K562 (cell line): ENCODE measurements at regions not wholly inside any gene's neighbourhood (a gene's known extent, or its start where the extent isn't known, plus 50 kb on each side); places are given as distances from the start of the nearest gene placed in this dataset.

Source experiments
- ATAC-seq: fragments of 200-7000 bp; cut with Tn5 transposase; 3 replicates; pipeline ENCODE4 v1.9.1; 2020; ENCODE audit warnings: moderate library complexity
- BruUV-seq: library from RNA; stranded (reverse); fragments of 400-500 nt; replicated peaks from 2 replicates; lab custom pipeline; 2021; lab: Mats Ljungman, UMichigan
- CTCF ChIA-PET: fragments of 300-600 bp; formaldehyde crosslinking; extraction: SDS; loops from one replicate; lab custom pipeline; 2021; ENCODE audit warnings: low intra/inter-chr PET ratio; lab: Yijun Ruan, JAX
- POLR2A ChIA-PET: fragments of 300-600, 350-650 bp; sonication (Branson Sonifier 250); formaldehyde crosslinking; extraction: SDS; loops from one replicate; lab custom pipeline; 2021; ENCODE audit warnings: antibody characterized with exemption, inconsistent platforms; lab: Yijun Ruan, JAX
- DNase-seq, 4 experiments: peaks; one replicate each; pipeline versions ENCODE4 v3.0.0 to v3.0.0-alpha.2; 2011 to 2018; ENCODE audit warnings: low spot score in 3 of 4, mixed read lengths in 3 of 4; ENCODE audit errors: extremely low read depth in 1 of 4
- FAIRE-seq: peaks from 2 replicates; lab custom pipeline; 2011; peaks lifted over from hg19 to GRCh38; lab: Jason Lieb, UNC
- H2AFZ ChIP-seq: 2 replicates; pipeline ENCODE4 v1.6.0; 2011; ENCODE audit warnings: low read depth, low read length, control low read depth, inconsistent platforms
- H3K27ac ChIP-seq: fragments of 200-600 bp; 3 replicates; pipeline ENCODE4 v1.8.0; 2011; ENCODE audit warnings: low read depth, mild to moderate bottlenecking, control low read depth, inconsistent platforms, low read length, moderate library complexity, mixed read lengths; ENCODE audit errors: extremely low read depth
- H3K27me3 ChIP-seq, 2 experiments: fragments of 300-600 bp in 1 of 2; 2 replicates in 1 of 2; 3 replicates in 1 of 2; pipeline versions ENCODE4 v1.6.0 to v1.8.0; 2011; ENCODE audit warnings: inconsistent platforms in 2 of 2, low read length in 2 of 2, mild to moderate bottlenecking in 1 of 2, mixed read lengths in 1 of 2, moderate library complexity in 1 of 2; ENCODE audit not compliant: control insufficient read depth in 2 of 2, insufficient read depth in 2 of 2
- H3K36me3 ChIP-seq: fragments of 300-600 bp; 3 replicates; pipeline ENCODE4 v1.8.0; 2011; ENCODE audit warnings: mild to moderate bottlenecking, low read length, inconsistent platforms; ENCODE audit not compliant: control insufficient read depth, insufficient read depth
- H3K4me1 ChIP-seq, 2 experiments: fragments of 200-600 bp in 1 of 2; replicated peaks in 1 of 2; 2 replicates in 1 of 2; 3 replicates in 1 of 2; pipeline versions ENCODE4 v1.5.1 to v1.8.0; 2011; ENCODE audit warnings: inconsistent platforms in 2 of 2, low read length in 2 of 2, mild to moderate bottlenecking in 1 of 2, mixed read lengths in 1 of 2, moderate library complexity in 1 of 2; ENCODE audit not compliant: control insufficient read depth in 2 of 2, insufficient read depth in 2 of 2
- H3K4me2 ChIP-seq: 2 replicates; pipeline ENCODE4 v1.6.1; 2011; ENCODE audit warnings: low read length, control low read depth, inconsistent platforms, mixed read lengths; ENCODE audit not compliant: insufficient read depth
- H3K4me3 ChIP-seq: fragments of 200-600 bp; sonication (generic), shearing (Covaris generic); 2 replicates; pipeline ENCODE4 v1.5.1; 2016; ENCODE audit warnings: control low read depth, inconsistent platforms
- H3K79me2 ChIP-seq: fragments of 200-600 bp; 3 replicates; pipeline ENCODE4 v1.8.0; 2011; ENCODE audit warnings: low read length, inconsistent platforms; ENCODE audit not compliant: control insufficient read depth, insufficient read depth
- H3K9ac ChIP-seq, 2 experiments: 2 replicates each; pipeline versions ENCODE4 v1.6.0 to v1.6.1; 2011; ENCODE audit warnings: low read depth in 2 of 2, low read length in 2 of 2, control low read depth in 1 of 2, inconsistent platforms in 1 of 2, mild to moderate bottlenecking in 1 of 2, mixed read lengths in 1 of 2; ENCODE audit not compliant: insufficient read depth in 1 of 2
- H3K9me1 ChIP-seq: one replicate; pipeline ENCODE4 v1.6.0; 2011; ENCODE audit warnings: inconsistent platforms, mild to moderate bottlenecking, low read length, moderate library complexity; ENCODE audit not compliant: control insufficient read depth, insufficient read depth
- H3K9me3 ChIP-seq: replicated peaks from 2 replicates; pipeline ENCODE4 v1.5.1; 2011; ENCODE audit warnings: low read depth, low read length, inconsistent platforms; ENCODE audit not compliant: control insufficient read depth, insufficient read depth
- H4K20me1 ChIP-seq: replicated peaks from 2 replicates; pipeline ENCODE4 v1.6.1; 2011; ENCODE audit warnings: low read length, inconsistent platforms, mixed read lengths; ENCODE audit not compliant: control insufficient read depth, insufficient read depth
- ARHGAP35 ChIP-seq: fragments of 450-650 bp; IDR thresholded peaks from 2 replicates; pipeline ENCODE4 v1.6.1; 2018; ENCODE audit not compliant: partially characterized antibody
- HDAC1 ChIP-seq, 2 experiments: fragments of 450-650 bp; IDR thresholded peaks; 2 replicates each; pipeline ENCODE4 v1.6.1; 2016 to 2017; ENCODE audit warnings: inconsistent platforms in 1 of 2, mild to moderate bottlenecking in 1 of 2, moderate library complexity in 1 of 2
- KAT8 ChIP-seq: fragments of 450-650 bp; IDR thresholded peaks from 2 replicates; pipeline ENCODE4 v1.6.1; 2016; ENCODE audit warnings: low read depth, mild to moderate bottlenecking
- KLF13 ChIP-seq: fragments of 450-650 bp; IDR thresholded peaks from 2 replicates; pipeline ENCODE4 v1.6.1; 2016; ENCODE audit warnings: missing genetic modification characterization, low read depth, mild to moderate bottlenecking, missing compliant biosample characterization, moderate library complexity, borderline replicate concordance
- NR2C1 ChIP-seq, 2 experiments: fragments of 450-650 bp; IDR thresholded peaks; 2 replicates each; pipeline ENCODE4 v1.6.1; 2017; ENCODE audit warnings: mild to moderate bottlenecking in 2 of 2, antibody characterized with exemption in 1 of 2, inconsistent platforms in 1 of 2, missing compliant biosample characterization in 1 of 2, missing genetic modification characterization in 1 of 2
- RAD21 ChIP-seq, 2 experiments: fragments of 250-450 bp in 1 of 2; fragments of 450-650 bp in 1 of 2; sonication (Bioruptor Pico) in 1 of 2; formaldehyde crosslinking in 1 of 2; IDR thresholded peaks in 1 of 2; conservative IDR thresholded peaks in 1 of 2; 2 replicates each; pipeline versions ENCODE4 v1.4.0 to v1.8.0; 2020 to 2022; ENCODE audit warnings: mild to moderate bottlenecking in 2 of 2, moderate library complexity in 1 of 2
- ZNF263 ChIP-seq: sonication (generic); formaldehyde crosslinking; IDR thresholded peaks from 2 replicates; pipeline ENCODE4 v1.8.0; 2022; ENCODE audit warnings: mild to moderate bottlenecking, missing genetic modification reagents, borderline replicate concordance
- WGBS: fragments of 100-300 bp; shearing (Covaris generic); methylation state at CpG from one replicate; pipeline ENCODE4 v1.1.6; 2016; ENCODE audit warnings: low coverage, mixed read lengths; ENCODE audit not compliant: insufficient coverage; ENCODE audit errors: missing lambda C conversion rate; 5-methylcytosine and 5-hydroxymethylcytosine counted together
- in situ Hi-C: fragments of 300-500 bp; cut with MboI; formaldehyde crosslinking; loops from 4 replicates; pipeline ENCODE4 v1.15.0; 2018; ENCODE audit warnings: inconsistent platforms, mixed read lengths
- intact Hi-C: fragments of 100-400 bp; cut with micrococcal nuclease; formaldehyde crosslinking; loops from 2 replicates; pipeline ENCODE4 v1.14.2; 2022
- TF ChIP-seq, protein P1 (sequence below): fragments of 450-650 bp; IDR thresholded peaks from 2 replicates; pipeline ENCODE4 v1.6.1; 2017; ENCODE audit warnings: antibody characterized with exemption
- TF ChIP-seq, protein P2 (sequence below): sonication (generic); formaldehyde crosslinking; IDR thresholded peaks from 2 replicates; pipeline ENCODE4 v1.8.0; 2023; ENCODE audit warnings: missing genetic modification reagents, mild to moderate bottlenecking, borderline replicate concordance

DNA sequence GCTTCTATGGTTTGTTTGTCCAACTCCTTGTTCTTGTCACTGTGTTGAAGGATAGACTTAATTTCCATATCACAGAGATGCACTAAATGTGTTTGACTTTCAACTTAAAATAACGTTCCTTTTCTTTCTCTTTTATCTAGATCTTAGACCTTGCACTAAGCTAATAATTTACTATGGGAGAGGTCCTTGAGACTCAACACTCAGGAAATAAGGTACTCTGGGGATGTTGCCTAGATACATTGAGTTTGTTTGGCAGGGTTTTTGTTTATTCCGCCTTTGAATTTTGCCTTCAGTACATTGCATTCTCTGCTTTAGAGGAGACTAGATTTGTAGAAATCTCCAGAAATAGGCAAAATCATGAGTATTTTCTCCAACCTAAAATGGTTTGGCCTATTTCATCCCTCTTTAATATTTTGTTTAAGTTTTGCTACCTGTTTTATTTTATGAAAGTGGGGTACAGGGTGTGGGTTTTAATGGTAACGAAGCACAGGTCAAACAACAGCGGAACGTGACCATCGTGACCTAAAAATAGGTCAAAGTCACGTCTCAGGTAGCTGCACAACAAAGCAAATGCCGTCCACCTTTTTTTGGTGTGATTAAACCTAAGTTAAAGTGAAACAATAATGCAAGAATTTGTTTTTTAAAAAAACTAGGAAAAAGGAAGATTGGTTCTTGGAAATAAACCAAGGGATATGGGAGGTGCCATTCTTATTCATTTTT lies 115.3 kb upstream of the CPSF6 start:
- Histone ChIP-seq H2AFZ (no peak overlapping the region), H3K9me3 (no peaks in the 10 kb centered on the region), H3K4me2 (no peak overlapping the region), H3K9me1 (no peaks in the 10 kb centered on the region), H3K36me3 (no peaks in the 10 kb centered on the region), H4K20me1 (no peaks in the 10 kb centered on the region), H3K27me3 (peaks cover 18 to 24% of the 10 kb centered on the region in 2 experiments), H3K9ac (no peak overlapping the region), H3K4me1 (no peaks in the 10 kb centered on the region), H3K79me2 (no peaks in the 10 kb centered on the region), H3K27ac (no peak overlapping the region), H3K4me3 (no peak overlapping the region)
- BruUV-seq: no TSS peak
- FAIRE-seq (no peak), DNase-seq (no peak), ATAC-seq (no peak)
- 1% methylated on average over 8 of the region's 8 CpGs for WGBS
- TF ChIP-seq HDAC1 (IDR thresholded peaks at IDR 0.05): no peak
- TF ChIP-seq ARHGAP35: no peak
- TF ChIP-seq NR2C1 (IDR thresholded peaks at IDR 0.05): no peak
- TF ChIP-seq NR2C1 (tag; IDR thresholded peaks at IDR 0.05): no peak
- TF ChIP-seq, protein P1, sequence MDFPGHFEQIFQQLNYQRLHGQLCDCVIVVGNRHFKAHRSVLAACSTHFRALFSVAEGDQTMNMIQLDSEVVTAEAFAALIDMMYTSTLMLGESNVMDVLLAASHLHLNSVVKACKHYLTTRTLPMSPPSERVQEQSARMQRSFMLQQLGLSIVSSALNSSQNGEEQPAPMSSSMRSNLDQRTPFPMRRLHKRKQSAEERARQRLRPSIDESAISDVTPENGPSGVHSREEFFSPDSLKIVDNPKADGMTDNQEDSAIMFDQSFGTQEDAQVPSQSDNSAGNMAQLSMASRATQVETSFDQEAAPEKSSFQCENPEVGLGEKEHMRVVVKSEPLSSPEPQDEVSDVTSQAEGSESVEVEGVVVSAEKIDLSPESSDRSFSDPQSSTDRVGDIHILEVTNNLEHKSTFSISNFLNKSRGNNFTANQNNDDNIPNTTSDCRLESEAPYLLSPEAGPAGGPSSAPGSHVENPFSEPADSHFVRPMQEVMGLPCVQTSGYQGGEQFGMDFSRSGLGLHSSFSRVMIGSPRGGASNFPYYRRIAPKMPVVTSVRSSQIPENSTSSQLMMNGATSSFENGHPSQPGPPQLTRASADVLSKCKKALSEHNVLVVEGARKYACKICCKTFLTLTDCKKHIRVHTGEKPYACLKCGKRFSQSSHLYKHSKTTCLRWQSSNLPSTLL: no peak
- no peak for TF ChIP-seq KLF13 (tag)
- TF ChIP-seq ZNF263 (CRISPR knock-in tag): no peak
- TF ChIP-seq, protein P2, sequence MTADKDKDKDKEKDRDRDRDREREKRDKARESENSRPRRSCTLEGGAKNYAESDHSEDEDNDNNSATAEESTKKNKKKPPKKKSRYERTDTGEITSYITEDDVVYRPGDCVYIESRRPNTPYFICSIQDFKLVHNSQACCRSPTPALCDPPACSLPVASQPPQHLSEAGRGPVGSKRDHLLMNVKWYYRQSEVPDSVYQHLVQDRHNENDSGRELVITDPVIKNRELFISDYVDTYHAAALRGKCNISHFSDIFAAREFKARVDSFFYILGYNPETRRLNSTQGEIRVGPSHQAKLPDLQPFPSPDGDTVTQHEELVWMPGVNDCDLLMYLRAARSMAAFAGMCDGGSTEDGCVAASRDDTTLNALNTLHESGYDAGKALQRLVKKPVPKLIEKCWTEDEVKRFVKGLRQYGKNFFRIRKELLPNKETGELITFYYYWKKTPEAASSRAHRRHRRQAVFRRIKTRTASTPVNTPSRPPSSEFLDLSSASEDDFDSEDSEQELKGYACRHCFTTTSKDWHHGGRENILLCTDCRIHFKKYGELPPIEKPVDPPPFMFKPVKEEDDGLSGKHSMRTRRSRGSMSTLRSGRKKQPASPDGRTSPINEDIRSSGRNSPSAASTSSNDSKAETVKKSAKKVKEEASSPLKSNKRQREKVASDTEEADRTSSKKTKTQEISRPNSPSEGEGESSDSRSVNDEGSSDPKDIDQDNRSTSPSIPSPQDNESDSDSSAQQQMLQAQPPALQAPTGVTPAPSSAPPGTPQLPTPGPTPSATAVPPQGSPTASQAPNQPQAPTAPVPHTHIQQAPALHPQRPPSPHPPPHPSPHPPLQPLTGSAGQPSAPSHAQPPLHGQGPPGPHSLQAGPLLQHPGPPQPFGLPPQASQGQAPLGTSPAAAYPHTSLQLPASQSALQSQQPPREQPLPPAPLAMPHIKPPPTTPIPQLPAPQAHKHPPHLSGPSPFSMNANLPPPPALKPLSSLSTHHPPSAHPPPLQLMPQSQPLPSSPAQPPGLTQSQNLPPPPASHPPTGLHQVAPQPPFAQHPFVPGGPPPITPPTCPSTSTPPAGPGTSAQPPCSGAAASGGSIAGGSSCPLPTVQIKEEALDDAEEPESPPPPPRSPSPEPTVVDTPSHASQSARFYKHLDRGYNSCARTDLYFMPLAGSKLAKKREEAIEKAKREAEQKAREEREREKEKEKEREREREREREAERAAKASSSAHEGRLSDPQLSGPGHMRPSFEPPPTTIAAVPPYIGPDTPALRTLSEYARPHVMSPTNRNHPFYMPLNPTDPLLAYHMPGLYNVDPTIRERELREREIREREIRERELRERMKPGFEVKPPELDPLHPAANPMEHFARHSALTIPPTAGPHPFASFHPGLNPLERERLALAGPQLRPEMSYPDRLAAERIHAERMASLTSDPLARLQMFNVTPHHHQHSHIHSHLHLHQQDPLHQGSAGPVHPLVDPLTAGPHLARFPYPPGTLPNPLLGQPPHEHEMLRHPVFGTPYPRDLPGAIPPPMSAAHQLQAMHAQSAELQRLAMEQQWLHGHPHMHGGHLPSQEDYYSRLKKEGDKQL: no peak
- no peak for TF ChIP-seq KAT8
- TF ChIP-seq RAD21 (CRISPR knock-in tag; conservative IDR thresholded peaks at IDR 0.05 in 1 of 2, IDR thresholded peaks at IDR 0.05 in 1 of 2): no peak
- in situ Hi-C loops: no loop called here
- POLR2A ChIA-PET: interaction anchor here (0.8 kb wide), 1 partner anchor 18 kb away, joined by 3 read pairs; no protein-coding TSS in a partner anchor
- CTCF ChIA-PET: no interaction called here
- intact Hi-C loops: no loop called here
